GM12878 (cell line): ENCODE measurements at regions not wholly inside any gene's neighbourhood (a gene's known extent, or its start where the extent isn't known, plus 50 kb on each side); places are given as distances from the start of the nearest gene placed in this dataset.

Source experiments
- CHD4 ChIP-seq: fragments of 200-600 bp; sonication (generic); IDR thresholded peaks from 2 replicates; pipeline ENCODE4 v1.6.1; 2016; ENCODE audit warnings: mild to moderate bottlenecking
- EP300 ChIP-seq, 2 experiments: fragments of 150-350 bp in 1 of 2; IDR thresholded peaks; 2 replicates each; pipeline ENCODE4 v1.6.1; 2011 to 2012; ENCODE audit warnings: low read depth in 2 of 2, low read length in 2 of 2, borderline replicate concordance in 1 of 2, improper control_type of control experiment in 1 of 2, inconsistent platforms in 1 of 2; ENCODE audit not compliant: control insufficient read depth in 1 of 2
- ESRRA ChIP-seq: IDR thresholded peaks from 2 replicates; pipeline ENCODE4 v1.6.1; 2012; ENCODE audit warnings: mild to moderate bottlenecking, low read length, improper control_type of control experiment
- ETV6 ChIP-seq, 2 experiments: fragments of 450-650 bp in 1 of 2; IDR thresholded peaks in 1 of 2; conservative IDR thresholded peaks in 1 of 2; 2 replicates each; pipeline ENCODE4 v1.6.1; 2014; ENCODE audit warnings: antibody characterized with exemption in 1 of 2, borderline replicate concordance in 1 of 2, low read depth in 1 of 2, mild to moderate bottlenecking in 1 of 2, moderate library complexity in 1 of 2
- IKZF2 ChIP-seq, 2 experiments: fragments of 450-650 bp; IDR thresholded peaks; 2 replicates each; pipeline ENCODE4 v1.6.1; 2017; ENCODE audit warnings: mild to moderate bottlenecking in 2 of 2, moderate library complexity in 2 of 2
- MXI1 ChIP-seq: fragments of 150-350 bp; IDR thresholded peaks from 2 replicates; pipeline ENCODE4 v1.6.1; 2011; ENCODE audit warnings: low read depth, mild to moderate bottlenecking, inconsistent platforms, low read length, improper control_type of control experiment
- POLR2A ChIP-seq: IDR thresholded peaks from 2 replicates; pipeline ENCODE4 v1.6.1; 2011; ENCODE audit warnings: low read depth, mild to moderate bottlenecking, low read length
- RBBP5 ChIP-seq: fragments of 200-600 bp; sonication (generic); conservative IDR thresholded peaks from 2 replicates; pipeline ENCODE4 v1.6.1; 2016
- SRF ChIP-seq, 2 experiments: IDR thresholded peaks; 2 replicates each; pipeline ENCODE4 v1.6.1; 2011; ENCODE audit warnings: low read depth in 2 of 2, low read length in 2 of 2, mild to moderate bottlenecking in 1 of 2, moderate library complexity in 1 of 2
- SUZ12 ChIP-seq: fragments of 200-600 bp; sonication (generic); IDR thresholded peaks from one replicate; pipeline ENCODE4 v1.6.1; 2018; ENCODE audit warnings: antibody characterized with exemption, mild to moderate bottlenecking; ENCODE audit not compliant: unreplicated experiment
- TAF1 ChIP-seq: IDR thresholded peaks from 2 replicates; pipeline ENCODE4 v1.6.1; 2011; ENCODE audit warnings: mild to moderate bottlenecking, low read depth, low read length, borderline replicate concordance
- TCF12 ChIP-seq: IDR thresholded peaks from 2 replicates; pipeline ENCODE4 v1.6.1; 2011; ENCODE audit warnings: low read depth, mild to moderate bottlenecking, low read length
- TF ChIP-seq, protein P1 (sequence below), 3 experiments: IDR thresholded peaks in 2 of 3; conservative IDR thresholded peaks in 1 of 3; 2 replicates each; pipeline ENCODE4 v1.5.1; 2011; ENCODE audit warnings: low read depth in 3 of 3, low read length in 3 of 3, mild to moderate bottlenecking in 3 of 3, control low read depth in 2 of 3, moderate library complexity in 2 of 3, inconsistent platforms in 1 of 3, mixed read lengths in 1 of 3; ENCODE audit not compliant: control insufficient read depth in 2 of 3, insufficient read depth in 1 of 3; ENCODE audit errors: extremely low read depth in 1 of 3
- TF ChIP-seq, protein P2 (sequence below): IDR thresholded peaks from 2 replicates; pipeline ENCODE4 v1.6.1; 2011; ENCODE audit warnings: low read depth, low read length, improper control_type of control experiment, borderline replicate concordance

DNA sequence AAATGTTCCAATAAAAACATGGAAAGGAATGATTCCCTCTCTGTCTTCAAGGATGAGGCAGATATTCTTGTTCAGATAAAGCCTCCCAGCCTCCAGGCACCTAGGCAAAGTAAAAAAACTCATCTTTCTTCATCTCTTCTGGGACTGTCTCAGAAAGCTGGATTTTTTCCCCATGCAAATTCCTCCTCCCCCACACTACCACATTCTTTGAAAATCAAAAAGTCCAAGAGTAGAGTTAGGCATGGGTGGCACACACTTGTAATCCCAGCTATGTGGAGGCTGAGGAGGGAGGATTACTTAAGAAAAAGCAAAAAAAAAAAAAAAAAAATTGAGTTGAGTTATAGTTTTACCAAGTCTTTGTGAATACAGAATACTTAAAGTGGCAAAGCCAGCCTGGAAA lies 82.8 kb downstream of the GLUL start:
- TF ChIP-seq ETV6 (conservative IDR thresholded peaks at IDR 0.05 in 1 of 2, IDR thresholded peaks at IDR 0.05 in 1 of 2; ENCODE audit: borderline replicate concordance in 1 of 2, low read depth in 1 of 2): no peak
- TF ChIP-seq, protein P1, sequence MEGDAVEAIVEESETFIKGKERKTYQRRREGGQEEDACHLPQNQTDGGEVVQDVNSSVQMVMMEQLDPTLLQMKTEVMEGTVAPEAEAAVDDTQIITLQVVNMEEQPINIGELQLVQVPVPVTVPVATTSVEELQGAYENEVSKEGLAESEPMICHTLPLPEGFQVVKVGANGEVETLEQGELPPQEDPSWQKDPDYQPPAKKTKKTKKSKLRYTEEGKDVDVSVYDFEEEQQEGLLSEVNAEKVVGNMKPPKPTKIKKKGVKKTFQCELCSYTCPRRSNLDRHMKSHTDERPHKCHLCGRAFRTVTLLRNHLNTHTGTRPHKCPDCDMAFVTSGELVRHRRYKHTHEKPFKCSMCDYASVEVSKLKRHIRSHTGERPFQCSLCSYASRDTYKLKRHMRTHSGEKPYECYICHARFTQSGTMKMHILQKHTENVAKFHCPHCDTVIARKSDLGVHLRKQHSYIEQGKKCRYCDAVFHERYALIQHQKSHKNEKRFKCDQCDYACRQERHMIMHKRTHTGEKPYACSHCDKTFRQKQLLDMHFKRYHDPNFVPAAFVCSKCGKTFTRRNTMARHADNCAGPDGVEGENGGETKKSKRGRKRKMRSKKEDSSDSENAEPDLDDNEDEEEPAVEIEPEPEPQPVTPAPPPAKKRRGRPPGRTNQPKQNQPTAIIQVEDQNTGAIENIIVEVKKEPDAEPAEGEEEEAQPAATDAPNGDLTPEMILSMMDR (IDR thresholded peaks at IDR 0.05 in 2 of 3, conservative IDR thresholded peaks at IDR 0.05 in 1 of 3; ENCODE audit: control insufficient read depth in 2 of 3, extremely low read depth in 1 of 3, insufficient read depth in 1 of 3, low read depth in 3 of 3, low read length in 3 of 3): no peak
- TF ChIP-seq IKZF2 (IDR thresholded peaks at IDR 0.05): no peak
- TF ChIP-seq, protein P2, sequence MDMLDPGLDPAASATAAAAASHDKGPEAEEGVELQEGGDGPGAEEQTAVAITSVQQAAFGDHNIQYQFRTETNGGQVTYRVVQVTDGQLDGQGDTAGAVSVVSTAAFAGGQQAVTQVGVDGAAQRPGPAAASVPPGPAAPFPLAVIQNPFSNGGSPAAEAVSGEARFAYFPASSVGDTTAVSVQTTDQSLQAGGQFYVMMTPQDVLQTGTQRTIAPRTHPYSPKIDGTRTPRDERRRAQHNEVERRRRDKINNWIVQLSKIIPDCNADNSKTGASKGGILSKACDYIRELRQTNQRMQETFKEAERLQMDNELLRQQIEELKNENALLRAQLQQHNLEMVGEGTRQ: no peak
- no peak for TF ChIP-seq SRF (IDR thresholded peaks at IDR 0.05; ENCODE audit: low read depth in 2 of 2, low read length in 2 of 2)
- no peak for TF ChIP-seq CHD4
- no peak for TF ChIP-seq EP300 (IDR thresholded peaks at IDR 0.05; ENCODE audit: borderline replicate concordance in 1 of 2, control insufficient read depth in 1 of 2, low read depth in 2 of 2, low read length in 2 of 2)
- no peak for TF ChIP-seq POLR2A
- no peak for TF ChIP-seq TCF12
- no peak for TF ChIP-seq ESRRA
- no peak for TF ChIP-seq MXI1
- no peak for TF ChIP-seq SUZ12
- no peak for TF ChIP-seq TAF1
- TF ChIP-seq RBBP5: no peak
